Keratinocyte (primary cell): ENCODE measurements at regions not wholly inside any gene's neighbourhood (a gene's known extent, or its start where the extent isn't known, plus 50 kb on each side); places are given as distances from the start of the nearest gene placed in this dataset.
"Not testable (repeated sequence)": the region's sequence is repeated elsewhere in the genome, so short reads cannot be mapped to it uniquely, and the experiment has no call there.

Source experiments
- DNase-seq: peaks from one replicate; pipeline ENCODE4 v3.0.0-alpha.2; 2011; ENCODE audit warnings: low read depth, missing footprints, low spot score
- FAIRE-seq: peaks from 2 replicates; lab custom pipeline; 2011; peaks lifted over from hg19 to GRCh38; lab: Jason Lieb, UNC
- H2AFZ ChIP-seq: 2 replicates; pipeline ENCODE4 v1.6.0; 2012; ENCODE audit warnings: low read length, control low read depth, inconsistent platforms; ENCODE audit not compliant: control insufficient read depth
- H3K27ac ChIP-seq: 2 replicates; pipeline ENCODE4 v1.5.1; 2011; ENCODE audit warnings: low read length; ENCODE audit not compliant: control insufficient read depth, insufficient read depth
- H3K27me3 ChIP-seq: 3 replicates; pipeline ENCODE4 v1.6.0; 2011; ENCODE audit warnings: low read length; ENCODE audit not compliant: control insufficient read depth, insufficient read depth; ENCODE audit errors: extremely low read depth
- H3K36me3 ChIP-seq, 2 experiments: 2 replicates in 1 of 2; 3 replicates in 1 of 2; pipeline ENCODE4 v1.5.1; 2011; ENCODE audit warnings: low read length in 2 of 2, mild to moderate bottlenecking in 1 of 2; ENCODE audit not compliant: control insufficient read depth in 2 of 2, insufficient read depth in 2 of 2; ENCODE audit errors: extremely low read depth in 1 of 2
- H3K4me1 ChIP-seq: 3 replicates; pipeline ENCODE4 v1.5.1; 2011; ENCODE audit warnings: low read length; ENCODE audit not compliant: control insufficient read depth, insufficient read depth; ENCODE audit errors: extremely low read depth
- H3K4me2 ChIP-seq: 3 replicates; pipeline ENCODE4 v1.6.0; 2011; ENCODE audit warnings: low read depth, low read length; ENCODE audit not compliant: control insufficient read depth, insufficient read depth; ENCODE audit errors: extremely low read depth
- H3K4me3 ChIP-seq, 3 experiments: fragments of 200-600 bp in 1 of 3; sonication (generic) in 1 of 3; 2 replicates in 2 of 3; 3 replicates in 1 of 3; pipeline ENCODE4 v1.5.1; 2011 to 2016; ENCODE audit warnings: low read length in 3 of 3, mild to moderate bottlenecking in 3 of 3, control low read depth in 2 of 3, inconsistent platforms in 1 of 3, low read depth in 1 of 3, mixed read lengths in 1 of 3, mixed run types in 1 of 3, moderate library complexity in 1 of 3; ENCODE audit not compliant: control insufficient read depth in 2 of 3, insufficient read depth in 2 of 3; ENCODE audit errors: extremely low read depth in 1 of 3
- H3K79me2 ChIP-seq: 2 replicates; pipeline ENCODE4 v1.6.0; 2012; ENCODE audit warnings: low read length; ENCODE audit not compliant: control insufficient read depth, insufficient read depth
- H3K9ac ChIP-seq: 3 replicates; pipeline ENCODE4 v1.6.0; 2011; ENCODE audit warnings: low read length; ENCODE audit not compliant: control insufficient read depth, insufficient read depth; ENCODE audit errors: extremely low read depth
- H3K9me1 ChIP-seq: 3 replicates; pipeline ENCODE4 v1.6.0; 2011; ENCODE audit warnings: low read length; ENCODE audit not compliant: control insufficient read depth, insufficient read depth; ENCODE audit errors: extremely low read depth
- H3K9me3 ChIP-seq: 2 replicates; pipeline ENCODE4 v1.5.1; 2012; ENCODE audit warnings: low read depth, low read length; ENCODE audit not compliant: control insufficient read depth
- H4K20me1 ChIP-seq: 3 replicates; pipeline ENCODE4 v1.6.0; 2011; ENCODE audit warnings: low read length; ENCODE audit not compliant: control insufficient read depth, insufficient read depth; ENCODE audit errors: extremely low read depth
- CTCF ChIP-seq, 3 experiments: IDR thresholded peaks in 1 of 3; conservative IDR thresholded peaks in 1 of 3; optimal IDR thresholded peaks in 1 of 3; 2 replicates in 2 of 3; 3 replicates in 1 of 3; pipeline versions ENCODE3 to v1.5.1; 2011; ENCODE audit warnings: low read length in 3 of 3, mild to moderate bottlenecking in 3 of 3, moderate library complexity in 2 of 3, control low read depth in 1 of 3, inconsistent platforms in 1 of 3; ENCODE audit not compliant: insufficient read depth in 2 of 3; ENCODE audit errors: extremely low read depth in 1 of 3
- EZH2 ChIP-seq: IDR thresholded peaks from one replicate; pipeline ENCODE4 v1.6.1; 2012; ENCODE audit warnings: inconsistent platforms, mild to moderate bottlenecking, low read length, moderate library complexity
- dilution Hi-C: fragments of 300-500 bp; cut with MboI; formaldehyde crosslinking; loops from one replicate; pipeline ENCODE4 v1.7.0; 2020; ENCODE audit warnings: low sequenced_read_pairs; ENCODE audit not compliant: extremely low pct_ligation_motif_present

- FAIRE-seq = peak; percentile 74
- H4K20me1 ChIP-seq, H3K4me1 ChIP-seq, dilution Hi-C loops, H3K4me2 ChIP-seq, H3K4me3 ChIP-seq, DNase-seq, H3K27ac ChIP-seq, H3K9me3 ChIP-seq, H3K36me3 ChIP-seq, H3K79me2 ChIP-seq, H2AFZ ChIP-seq, H3K9ac ChIP-seq, H3K9me1 ChIP-seq, H3K27me3 ChIP-seq: not testable (repeated sequence)
Measured at GRCh38 chr12:31195620-31196019, 122.0 kb downstream of the DDX11 start.

- H3K9me3 ChIP-seq, H3K4me1 ChIP-seq, H3K27me3 ChIP-seq, H4K20me1 ChIP-seq, H3K79me2 ChIP-seq, DNase-seq, H3K4me2 ChIP-seq, H3K36me3 ChIP-seq, H3K9me1 ChIP-seq, H3K9ac ChIP-seq, FAIRE-seq, H3K27ac ChIP-seq, dilution Hi-C loops, H2AFZ ChIP-seq, H3K4me3 ChIP-seq: not testable (repeated sequence)
Measured at GRCh38 chr12:31199476-31199875, 125.8 kb downstream of the DDX11 start.

- Histone ChIP-seq H3K27me3 (no peaks in the 10 kb centered on the region), H3K36me3 (no peaks in the 10 kb centered on the region), H3K4me3 (no peak overlapping the region), H2AFZ (no peak overlapping the region), H3K9ac (no peak overlapping the region), H4K20me1 (no peaks in the 10 kb centered on the region), H3K27ac (no peak overlapping the region), H3K79me2 (no peaks in the 10 kb centered on the region), H3K9me3 (no peaks in the 10 kb centered on the region), H3K9me1 (no peaks in the 10 kb centered on the region), H3K4me1 (peaks cover 13% of the 10 kb centered on the region), H3K4me2 (no peak overlapping the region)
- TF ChIP-seq EZH2 (no peak), CTCF (optimal IDR thresholded peaks at IDR 0.05 in 1 of 3, IDR thresholded peaks at IDR 0.05 in 1 of 3, conservative IDR thresholded peaks at IDR 0.05 in 1 of 3; ENCODE audit: extremely low read depth in 1 of 3, insufficient read depth in 2 of 3, low read length in 3 of 3) (no peak)
- DNase-seq (no peak), FAIRE-seq (no peak)
- dilution Hi-C loops = no loop called here
Measured at GRCh38 chr12:31201382-31201781, 124.6 kb downstream of the SINHCAF start.
